GM23338 (cell line): ENCODE measurements at regions not wholly inside any gene's neighbourhood (a gene's known extent, or its start where the extent isn't known, plus 50 kb on each side); places are given as distances from the start of the nearest gene placed in this dataset.

Source experiments
- ATAC-seq: fragments of 200-7000 bp; cut with Tn5 transposase; 3 replicates; pipeline ENCODE4 v1.9.1; 2020
- DNase-seq: peaks from one replicate; pipeline ENCODE4 v3.0.0-alpha.2; 2015; ENCODE audit warnings: low spot score
- H2AFZ ChIP-seq: fragments of 200-600 bp; sonication (generic); 2 replicates; pipeline ENCODE4 v1.8.0; 2016; ENCODE audit warnings: antibody characterized with exemption, mild to moderate bottlenecking, moderate library complexity
- H3F3A ChIP-seq: fragments of 200-600 bp; sonication (generic); replicated peaks from 2 replicates; pipeline ENCODE4 v1.8.0; 2017; ENCODE audit warnings: antibody characterized with exemption, mixed run types, low read depth
- H3K27ac ChIP-seq: fragments of 200-600 bp; sonication (generic); 2 replicates; pipeline ENCODE4 v1.6.1; 2016; ENCODE audit warnings: low read depth
- H3K27me3 ChIP-seq: fragments of 200-600 bp; sonication (generic); 2 replicates; pipeline ENCODE4 v1.8.0; 2016; ENCODE audit warnings: mild to moderate bottlenecking, mixed run types, moderate library complexity; ENCODE audit not compliant: insufficient read depth
- H3K36me3 ChIP-seq: fragments of 200-600 bp; sonication (generic); 2 replicates; pipeline ENCODE4 v1.8.0; 2016; ENCODE audit warnings: mild to moderate bottlenecking; ENCODE audit not compliant: insufficient read depth
- H3K4me1 ChIP-seq: fragments of 200-600 bp; sonication (generic); 2 replicates; pipeline ENCODE4 v1.8.0; 2016; ENCODE audit warnings: mild to moderate bottlenecking, moderate library complexity; ENCODE audit not compliant: insufficient read depth
- H3K4me2 ChIP-seq: fragments of 200-600 bp; sonication (generic); 2 replicates; pipeline ENCODE4 v1.7.1; 2017; ENCODE audit warnings: mixed run types
- H3K4me3 ChIP-seq: fragments of 200-600 bp; sonication (generic); 2 replicates; pipeline ENCODE4 v1.6.1; 2016; ENCODE audit warnings: mixed run types
- H3K79me2 ChIP-seq: fragments of 200-600 bp; sonication (generic); replicated peaks from 2 replicates; pipeline ENCODE4 v1.8.0; 2017; ENCODE audit warnings: mild to moderate bottlenecking; ENCODE audit not compliant: insufficient read depth
- H3K9me2 ChIP-seq: fragments of 200-600 bp; sonication (generic); 2 replicates; pipeline ENCODE4 v1.8.0; 2017; ENCODE audit not compliant: insufficient read depth
- H4K20me1 ChIP-seq: fragments of 200-600 bp; sonication (generic); replicated peaks from 2 replicates; pipeline ENCODE4 v1.8.0; 2017; ENCODE audit warnings: mild to moderate bottlenecking; ENCODE audit not compliant: insufficient read depth
- H3K27ac Mint-ChIP-seq: 2 replicates; pipeline ENCODE4 v1.8.0; 2020; ENCODE audit warnings: inconsistent platforms, mild to moderate bottlenecking, moderate library complexity, mixed read lengths
- H3K27me3 Mint-ChIP-seq: 3 replicates; pipeline ENCODE4 v1.8.0; 2022; ENCODE audit warnings: low read depth, mild to moderate bottlenecking, moderate library complexity, mixed read lengths, inconsistent platforms; ENCODE audit not compliant: insufficient read depth, poor library complexity
- H3K36me3 Mint-ChIP-seq: 3 replicates; pipeline ENCODE4 v1.8.0; 2021; ENCODE audit warnings: low read depth, mild to moderate bottlenecking, inconsistent platforms, moderate library complexity, mixed read lengths
- H3K4me1 Mint-ChIP-seq: 3 replicates; pipeline ENCODE4 v1.8.0; 2020; ENCODE audit warnings: mild to moderate bottlenecking, inconsistent platforms, mixed read lengths
- H3K4me3 Mint-ChIP-seq: 3 replicates; pipeline ENCODE4 v1.8.0; 2021; ENCODE audit warnings: moderate library complexity, mild to moderate bottlenecking, inconsistent platforms, mixed read lengths
- H3K9me3 Mint-ChIP-seq: 3 replicates; pipeline ENCODE4 v1.8.0; 2020; ENCODE audit warnings: moderate library complexity, mild to moderate bottlenecking, inconsistent platforms, mixed read lengths
- CREB1 ChIP-seq: fragments of 250-450 bp; sonication (Bioruptor Pico); IDR thresholded peaks from 2 replicates; pipeline ENCODE4 v1.5.0; 2020; ENCODE audit warnings: low read depth, mild to moderate bottlenecking, moderate library complexity
- CTCF ChIP-seq, 2 experiments: fragments of 200-600 bp in 1 of 2; sonication (generic) in 1 of 2; conservative IDR thresholded peaks; 2 replicates each; pipeline versions ENCODE4 v1.5.1 to v1.6.1; 2016 to 2017; ENCODE audit warnings: antibody characterized with exemption in 2 of 2, low read depth in 2 of 2, mild to moderate bottlenecking in 2 of 2, moderate library complexity in 1 of 2
- ETS1 ChIP-seq: IDR thresholded peaks from 2 replicates; pipeline ENCODE4 v1.6.1; 2016; ENCODE audit warnings: antibody characterized with exemption
- EZH2 ChIP-seq: fragments of 200-600 bp; sonication (generic); IDR thresholded peaks from one replicate; pipeline ENCODE4 v1.8.0; 2017; ENCODE audit warnings: antibody characterized with exemption, mild to moderate bottlenecking, low read depth; ENCODE audit not compliant: unreplicated experiment
- EZH2phosphoT487 ChIP-seq: fragments of 200-600 bp; sonication (generic); IDR thresholded peaks from one replicate; pipeline ENCODE4 v1.8.1; 2018; ENCODE audit warnings: antibody characterized with exemption; ENCODE audit not compliant: unreplicated experiment
- JUNB ChIP-seq: IDR thresholded peaks from one replicate; pipeline ENCODE4 v1.6.1; 2016; ENCODE audit warnings: antibody characterized with exemption; ENCODE audit not compliant: unreplicated experiment
- NANOG ChIP-seq: IDR thresholded peaks from 2 replicates; pipeline ENCODE4 v1.6.1; 2016; ENCODE audit warnings: antibody characterized with exemption, borderline replicate concordance
- POLR2AphosphoS5 ChIP-seq: IDR thresholded peaks from 2 replicates; pipeline ENCODE4 v1.6.1; 2016; ENCODE audit warnings: antibody characterized with exemption, low read depth
- REST ChIP-seq: IDR thresholded peaks from one replicate; pipeline ENCODE4 v1.6.1; 2018; ENCODE audit warnings: antibody characterized with exemption; ENCODE audit not compliant: unreplicated experiment
- STAT1 ChIP-seq: IDR thresholded peaks from one replicate; pipeline ENCODE4 v1.6.1; 2016; ENCODE audit warnings: antibody characterized with exemption; ENCODE audit not compliant: unreplicated experiment
- ZNF114 ChIP-seq: fragments of 250-450 bp; sonication (Bioruptor Pico); IDR thresholded peaks from 2 replicates; pipeline ENCODE4 v1.5.0; 2020; ENCODE audit warnings: mild to moderate bottlenecking, moderate library complexity
- ZNF331 ChIP-seq: fragments of 250-450 bp; sonication (Bioruptor Pico); IDR thresholded peaks from 2 replicates; pipeline ENCODE4 v1.5.0; 2020; ENCODE audit warnings: low read depth, mild to moderate bottlenecking, moderate library complexity
- ZNF462 ChIP-seq: fragments of 250-450 bp; sonication (Bioruptor Pico); IDR thresholded peaks from 2 replicates; pipeline ENCODE4 v1.5.0; 2020; ENCODE audit warnings: mild to moderate bottlenecking, moderate library complexity

GRCh38 chr11:131160846-131161245, 209.6 kb upstream of the NTM start:
- H2AFZ ChIP-seq, result 0 out of 2 replicates have a peak overlapping the region, but pooled peaks have one; percentile 28
- Mint-ChIP-seq H3K27ac (no peak overlapping the region), H3K36me3 (no peaks in the 10 kb centered on the region), H3K4me1 (no peaks in the 10 kb centered on the region), H3K4me3 (no peak overlapping the region), H3K9me3 (no peaks in the 10 kb centered on the region), H3K27me3 (peaks cover 3% of the 10 kb centered on the region)
- H3K36me3 ChIP-seq, result no peaks in the 10 kb centered on the region
- no peak overlapping the region for H3K27ac ChIP-seq
- no peaks in the 10 kb centered on the region for H3K27me3 ChIP-seq
- no peaks in the 10 kb centered on the region for H4K20me1 ChIP-seq
- DNase-seq (no peak), ATAC-seq (no peak)
- H3K9me2 ChIP-seq, result 0 out of 2 replicates have a peak, but pooled peaks cover 3% of the 10 kb centered on the region
- 0 out of 2 replicates have a peak, but pooled peaks cover 3% of the 10 kb centered on the region for H3F3A ChIP-seq
- H3K79me2 ChIP-seq, result no peaks in the 10 kb centered on the region
- no peak overlapping the region for H3K4me3 ChIP-seq
- TF ChIP-seq ZNF114 (CRISPR knock-in tag) (no peak), EZH2 (no peak), NANOG (no peak), POLR2AphosphoS5 (no peak), REST (no peak), STAT1 (no peak), ZNF331 (CRISPR knock-in tag) (no peak), EZH2phosphoT487 (no peak), JUNB (no peak), CTCF (conservative IDR thresholded peaks at IDR 0.05; ENCODE audit: low read depth in 2 of 2) (no peak), ZNF462 (no peak), CREB1 (CRISPR knock-in tag) (no peak), ETS1 (no peak)
- H3K4me2 ChIP-seq, result no peak overlapping the region
- no peaks in the 10 kb centered on the region for H3K4me1 ChIP-seq
